Peyer's patch (tissue), 4 donors: ENCODE measurements at regions not wholly inside any gene's neighbourhood (a gene's known extent, or its start where the extent isn't known, plus 50 kb on each side); places are given as distances from the start of the nearest gene placed in this dataset.
"Not testable (repeated sequence)": the region's sequence is repeated elsewhere in the genome, so short reads cannot be mapped to it uniquely, and the experiment has no call there.

Experiments
- POLR2A ChIP-seq, 2 donors: fragments of 450-650 bp; IDR thresholded peaks; one replicate each; pipeline ENCODE4 v1.5.1; 2017; ENCODE audit warnings: antibody characterized with exemption in 2 of 2, mild to moderate bottlenecking in 2 of 2, moderate library complexity in 2 of 2
- TF ChIP-seq, protein P1 (sequence below), 6 experiments: fragments of 450-650 bp in 4 of 6; fragments of 200-600 bp in 2 of 6; sonication (generic) in 1 of 6; IDR thresholded peaks; one replicate each; pipeline ENCODE4 v1.5.1; 2017 to 2019; ENCODE audit warnings: antibody characterized with exemption in 6 of 6, mild to moderate bottlenecking in 3 of 6, moderate library complexity in 1 of 6

DNA sequence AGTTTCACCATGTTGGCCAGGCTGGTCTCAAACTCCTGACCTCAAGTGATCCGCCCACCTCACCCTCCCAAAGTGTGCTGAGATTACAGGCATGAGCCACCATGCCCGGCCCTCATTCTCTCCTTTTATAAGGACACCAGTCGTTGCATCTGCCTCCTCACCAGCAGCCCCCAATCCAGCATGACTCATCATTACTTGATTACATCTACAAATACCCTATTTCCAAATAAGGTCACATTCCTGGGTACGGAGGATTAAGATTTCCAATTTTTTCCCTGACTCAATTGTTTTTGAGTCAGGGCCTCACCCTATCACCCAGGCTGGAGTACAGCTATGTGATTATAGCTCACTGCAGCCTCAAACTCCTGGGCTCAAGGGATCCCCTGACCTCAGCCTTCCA lies 49.8 kb upstream of the DEFB108B start:
- TF ChIP-seq, protein P1, sequence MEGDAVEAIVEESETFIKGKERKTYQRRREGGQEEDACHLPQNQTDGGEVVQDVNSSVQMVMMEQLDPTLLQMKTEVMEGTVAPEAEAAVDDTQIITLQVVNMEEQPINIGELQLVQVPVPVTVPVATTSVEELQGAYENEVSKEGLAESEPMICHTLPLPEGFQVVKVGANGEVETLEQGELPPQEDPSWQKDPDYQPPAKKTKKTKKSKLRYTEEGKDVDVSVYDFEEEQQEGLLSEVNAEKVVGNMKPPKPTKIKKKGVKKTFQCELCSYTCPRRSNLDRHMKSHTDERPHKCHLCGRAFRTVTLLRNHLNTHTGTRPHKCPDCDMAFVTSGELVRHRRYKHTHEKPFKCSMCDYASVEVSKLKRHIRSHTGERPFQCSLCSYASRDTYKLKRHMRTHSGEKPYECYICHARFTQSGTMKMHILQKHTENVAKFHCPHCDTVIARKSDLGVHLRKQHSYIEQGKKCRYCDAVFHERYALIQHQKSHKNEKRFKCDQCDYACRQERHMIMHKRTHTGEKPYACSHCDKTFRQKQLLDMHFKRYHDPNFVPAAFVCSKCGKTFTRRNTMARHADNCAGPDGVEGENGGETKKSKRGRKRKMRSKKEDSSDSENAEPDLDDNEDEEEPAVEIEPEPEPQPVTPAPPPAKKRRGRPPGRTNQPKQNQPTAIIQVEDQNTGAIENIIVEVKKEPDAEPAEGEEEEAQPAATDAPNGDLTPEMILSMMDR (IDR thresholded peaks at IDR 0.05), result not testable (repeated sequence)
- not testable (repeated sequence) for TF ChIP-seq POLR2A (IDR thresholded peaks at IDR 0.05)
